SK-N-SH (cell line): ENCODE measurements at regions not wholly inside any gene's neighbourhood (a gene's known extent, or its start where the extent isn't known, plus 50 kb on each side); places are given as distances from the start of the nearest gene placed in this dataset.
A peak's percentile ranks its signal among the peaks of the same experiment; 100 is the strongest.

Source experiments
- CTCF ChIA-PET: fragments of 300-600, 350-600 bp; formaldehyde crosslinking; extraction: SDS; loops from one replicate; lab custom pipeline; 2021; lab: Yijun Ruan, JAX
- POLR2A ChIA-PET: fragments of 350-600 bp; sonication (Branson Sonifier 250); formaldehyde crosslinking; extraction: SDS; loops from one replicate; lab custom pipeline; 2020; ENCODE audit warnings: antibody characterized with exemption, inconsistent platforms; lab: Yijun Ruan, JAX
- DNase-seq: peaks from one replicate; pipeline ENCODE4 v3.0.0; 2012
- H2AFZ ChIP-seq: fragments of 200-600 bp; sonication (generic); 2 replicates; pipeline ENCODE4 v1.8.1; 2016; ENCODE audit warnings: antibody characterized with exemption, mild to moderate bottlenecking, low read depth
- H3F3A ChIP-seq: fragments of 200-600 bp; sonication (generic); replicated peaks from 2 replicates; pipeline ENCODE3; 2016; ENCODE audit warnings: antibody characterized with exemption, mild to moderate bottlenecking; ENCODE audit not compliant: insufficient read depth
- H3K27ac ChIP-seq, 2 experiments: fragments of 200-500 bp in 1 of 2; fragments of 200-600 bp in 1 of 2; sonication (Bioruptor generic) in 1 of 2; sonication (generic), shearing (Covaris generic) in 1 of 2; 2 replicates each; pipeline versions ENCODE4 v1.5.1 to v1.6.1; 2014 to 2016; ENCODE audit warnings: low read depth in 2 of 2, inconsistent platforms in 1 of 2, low read length in 1 of 2, mild to moderate bottlenecking in 1 of 2, mixed read lengths in 1 of 2
- H3K27me3 ChIP-seq: fragments of 200-600 bp; sonication (generic), shearing (Covaris generic); 2 replicates; pipeline ENCODE4 v1.6.1; 2016; ENCODE audit warnings: mixed run types; ENCODE audit not compliant: insufficient read depth
- H3K36me3 ChIP-seq, 2 experiments: fragments of 200-500 bp in 1 of 2; fragments of 200-600 bp in 1 of 2; sonication (Bioruptor generic) in 1 of 2; sonication (generic) in 1 of 2; replicated peaks in 1 of 2; 2 replicates each; pipeline versions ENCODE3 to v1.5.1; 2014 to 2016; ENCODE audit warnings: low read length in 1 of 2, mild to moderate bottlenecking in 1 of 2; ENCODE audit not compliant: insufficient read depth in 2 of 2, control insufficient read depth in 1 of 2
- H3K4me1 ChIP-seq, 2 experiments: fragments of 200-500 bp in 1 of 2; fragments of 200-600 bp in 1 of 2; sonication (Bioruptor generic) in 1 of 2; sonication (generic), shearing (Covaris generic) in 1 of 2; 2 replicates each; pipeline versions ENCODE4 v1.5.1 to v1.6.1; 2014 to 2016; ENCODE audit warnings: low read depth in 1 of 2, low read length in 1 of 2, mixed run types in 1 of 2; ENCODE audit not compliant: insufficient read depth in 2 of 2, control insufficient read depth in 1 of 2
- H3K4me2 ChIP-seq: fragments of 200-600 bp; sonication (generic), shearing (Covaris generic); 2 replicates; pipeline ENCODE4 v1.6.1; 2017; ENCODE audit warnings: mixed run types
- H3K4me3 ChIP-seq, 2 experiments: fragments of 200-500 bp in 1 of 2; fragments of 200-600 bp in 1 of 2; sonication (Bioruptor generic) in 1 of 2; sonication (generic), shearing (Covaris generic) in 1 of 2; 2 replicates each; pipeline versions ENCODE4 v1.5.1 to v1.8.1; 2014 to 2016; ENCODE audit warnings: low read depth in 2 of 2, inconsistent platforms in 1 of 2, low read length in 1 of 2, mild to moderate bottlenecking in 1 of 2, mixed read lengths in 1 of 2, moderate library complexity in 1 of 2
- H3K79me2 ChIP-seq: fragments of 200-600 bp; sonication (generic); 2 replicates; pipeline ENCODE4 v1.8.1; 2017; ENCODE audit warnings: mild to moderate bottlenecking; ENCODE audit not compliant: insufficient read depth
- H3K9ac ChIP-seq: fragments of 200-600 bp; sonication (generic); 2 replicates; pipeline ENCODE4 v1.6.1; 2017; ENCODE audit warnings: mixed run types
- H3K9me2 ChIP-seq: fragments of 200-600 bp; sonication (generic); 2 replicates; pipeline ENCODE4 v1.6.1; 2017; ENCODE audit warnings: mixed run types
- H3K9me3 ChIP-seq: fragments of 200-600 bp; sonication (generic); 2 replicates; pipeline ENCODE4 v1.6.1; 2017; ENCODE audit warnings: mixed run types, mild to moderate bottlenecking, moderate library complexity
- H4K20me1 ChIP-seq: fragments of 200-600 bp; sonication (generic); 2 replicates; pipeline ENCODE4 v1.6.1; 2017; ENCODE audit warnings: mild to moderate bottlenecking, mixed run types; ENCODE audit not compliant: insufficient read depth
- CHD2 ChIP-seq: fragments of 150-350 bp; IDR thresholded peaks from 2 replicates; pipeline ENCODE4 v1.6.1; 2018; ENCODE audit warnings: low read length; ENCODE audit not compliant: partially characterized antibody
- ELF1 ChIP-seq: IDR thresholded peaks from 2 replicates; pipeline ENCODE4 v1.4.0; 2012
- EZH2phosphoT487 ChIP-seq: fragments of 200-600 bp; sonication (generic); IDR thresholded peaks from 2 replicates; pipeline ENCODE4 v1.6.1; 2017; ENCODE audit warnings: low read depth, mixed run types, mild to moderate bottlenecking, antibody characterized with exemption, moderate library complexity, borderline replicate concordance
- GABPA ChIP-seq: IDR thresholded peaks from 2 replicates; pipeline ENCODE4 v1.4.0; 2012; ENCODE audit warnings: low read depth, mild to moderate bottlenecking
- GATA2 ChIP-seq: sonication (generic); formaldehyde crosslinking; IDR thresholded peaks from 2 replicates; pipeline ENCODE4 v1.5.0; 2020; ENCODE audit warnings: mild to moderate bottlenecking, missing genetic modification reagents
- JUND ChIP-seq: IDR thresholded peaks from 2 replicates; pipeline ENCODE4 v1.4.0; 2012
- RCOR1 ChIP-seq: fragments of 150-350 bp; IDR thresholded peaks from 2 replicates; pipeline ENCODE4 v1.6.1; 2017; ENCODE audit warnings: antibody characterized with exemption, low read length
- RXRA ChIP-seq: IDR thresholded peaks from 2 replicates; pipeline ENCODE4 v1.4.0; 2012; ENCODE audit warnings: low read depth, mild to moderate bottlenecking, borderline replicate concordance
- SMC3 ChIP-seq: IDR thresholded peaks from 2 replicates; pipeline ENCODE4 v1.6.1; 2012; ENCODE audit warnings: low read depth, low read length, improper control_type of control experiment
- TCF12 ChIP-seq: IDR thresholded peaks from 2 replicates; pipeline ENCODE4 v1.4.0; 2012
- TEAD4 ChIP-seq: IDR thresholded peaks from 2 replicates; pipeline ENCODE4 v1.4.0; 2012; ENCODE audit warnings: mild to moderate bottlenecking, borderline replicate concordance; ENCODE audit not compliant: insufficient read depth
- YY1 ChIP-seq: IDR thresholded peaks from 2 replicates; pipeline ENCODE4 v1.4.0; 2012; ENCODE audit warnings: low read depth, mild to moderate bottlenecking
- WGBS: methylation state at CpG from one replicate; pipeline ENCODE4 v1.1.6; 2017; ENCODE audit warnings: low lambda C conversion rate; 5-methylcytosine and 5-hydroxymethylcytosine counted together
- TF ChIP-seq, protein P1 (sequence below): fragments of 150-350 bp; IDR thresholded peaks from 2 replicates; pipeline ENCODE4 v1.6.1; 2016; ENCODE audit warnings: mild to moderate bottlenecking, low read depth, low read length
- TF ChIP-seq, protein P2 (sequence below): IDR thresholded peaks from 2 replicates; pipeline ENCODE4 v1.4.0; 2012; ENCODE audit warnings: low read depth, borderline replicate concordance
- TF ChIP-seq, protein P3 (sequence below): fragments of 150-350 bp; IDR thresholded peaks from 2 replicates; pipeline ENCODE4 v1.6.1; 2017; ENCODE audit warnings: antibody characterized with exemption, low read length, low read depth, borderline replicate concordance

DNA sequence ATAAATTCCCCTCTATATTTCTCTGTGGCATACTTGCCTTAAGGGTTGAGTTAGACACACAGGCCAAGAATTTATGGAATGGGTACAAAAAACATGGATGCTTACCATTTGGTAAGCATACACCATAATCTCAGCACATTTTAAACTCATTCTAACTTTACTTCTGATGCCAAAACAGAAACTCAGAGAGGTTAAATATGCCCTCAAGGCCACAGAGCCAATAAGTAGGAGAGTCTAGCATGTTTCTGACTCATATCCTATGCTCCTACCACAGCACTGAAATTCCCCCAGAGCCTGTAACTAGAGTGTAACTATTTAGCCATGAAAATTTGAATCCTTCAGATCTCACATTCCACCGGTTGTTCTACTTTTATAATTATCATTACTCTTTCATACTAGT is 559.7 kb downstream of the ACTL7B start:
- Histone ChIP-seq H3K9me3 (no peaks in the 10 kb centered on the region), H3K27me3 (no peaks in the 10 kb centered on the region), H3K9me2 (no peaks in the 10 kb centered on the region), H4K20me1 (no peaks in the 10 kb centered on the region), H3K79me2 (no peaks in the 10 kb centered on the region), H3K4me2 (no peak overlapping the region), H3K4me3 (no peak overlapping the region), H3K4me1 (no peaks in the 10 kb centered on the region), H3K9ac (no peak overlapping the region), H2AFZ (0 out of 2 replicates have a peak overlapping the region, but pooled peaks have one; percentile 7), H3K27ac (no peak overlapping the region), H3F3A (no peaks in the 10 kb centered on the region), H3K36me3 (no peaks in the 10 kb centered on the region)
- POLR2A ChIA-PET = no interaction called here
- WGBS = 19% methylated on average over 1 of the region's 1 CpG
- CTCF ChIA-PET = no interaction called here
- DNase-seq = no peak
- TF ChIP-seq EZH2phosphoT487 (no peak), GATA2 (CRISPR knock-in tag) (no peak), JUND (no peak), CHD2 (no peak), RXRA (no peak), ELF1 (no peak), TCF12 (no peak), TEAD4 (no peak), SMC3 (no peak), RCOR1 (no peak)
- TF ChIP-seq, protein P1, sequence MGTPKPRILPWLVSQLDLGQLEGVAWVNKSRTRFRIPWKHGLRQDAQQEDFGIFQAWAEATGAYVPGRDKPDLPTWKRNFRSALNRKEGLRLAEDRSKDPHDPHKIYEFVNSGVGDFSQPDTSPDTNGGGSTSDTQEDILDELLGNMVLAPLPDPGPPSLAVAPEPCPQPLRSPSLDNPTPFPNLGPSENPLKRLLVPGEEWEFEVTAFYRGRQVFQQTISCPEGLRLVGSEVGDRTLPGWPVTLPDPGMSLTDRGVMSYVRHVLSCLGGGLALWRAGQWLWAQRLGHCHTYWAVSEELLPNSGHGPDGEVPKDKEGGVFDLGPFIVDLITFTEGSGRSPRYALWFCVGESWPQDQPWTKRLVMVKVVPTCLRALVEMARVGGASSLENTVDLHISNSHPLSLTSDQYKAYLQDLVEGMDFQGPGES = no peak
- TF ChIP-seq, protein P2, sequence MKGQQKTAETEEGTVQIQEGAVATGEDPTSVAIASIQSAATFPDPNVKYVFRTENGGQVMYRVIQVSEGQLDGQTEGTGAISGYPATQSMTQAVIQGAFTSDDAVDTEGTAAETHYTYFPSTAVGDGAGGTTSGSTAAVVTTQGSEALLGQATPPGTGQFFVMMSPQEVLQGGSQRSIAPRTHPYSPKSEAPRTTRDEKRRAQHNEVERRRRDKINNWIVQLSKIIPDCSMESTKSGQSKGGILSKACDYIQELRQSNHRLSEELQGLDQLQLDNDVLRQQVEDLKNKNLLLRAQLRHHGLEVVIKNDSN = no peak
- TF ChIP-seq, protein P3, sequence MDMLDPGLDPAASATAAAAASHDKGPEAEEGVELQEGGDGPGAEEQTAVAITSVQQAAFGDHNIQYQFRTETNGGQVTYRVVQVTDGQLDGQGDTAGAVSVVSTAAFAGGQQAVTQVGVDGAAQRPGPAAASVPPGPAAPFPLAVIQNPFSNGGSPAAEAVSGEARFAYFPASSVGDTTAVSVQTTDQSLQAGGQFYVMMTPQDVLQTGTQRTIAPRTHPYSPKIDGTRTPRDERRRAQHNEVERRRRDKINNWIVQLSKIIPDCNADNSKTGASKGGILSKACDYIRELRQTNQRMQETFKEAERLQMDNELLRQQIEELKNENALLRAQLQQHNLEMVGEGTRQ = no peak

DNA sequence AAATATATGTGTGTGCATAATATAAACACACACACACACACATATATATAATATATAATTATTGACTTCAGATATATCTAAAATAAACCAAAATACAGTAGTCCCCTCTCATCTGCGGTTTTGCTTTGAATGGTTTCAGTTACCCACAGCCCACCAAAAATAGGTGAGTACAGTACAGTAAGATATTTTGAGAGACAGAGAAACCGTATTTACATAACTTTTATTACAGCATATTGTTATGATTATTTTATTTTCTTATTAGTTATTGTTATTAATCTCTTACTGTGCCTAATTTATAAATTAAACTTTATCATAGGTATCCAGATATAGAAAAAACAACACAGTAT is 564.2 kb downstream of the ACTL7B start:
- Histone ChIP-seq H3K9me2 (no peaks in the 10 kb centered on the region), H3K36me3 (no peaks in the 10 kb centered on the region), H3F3A (no peaks in the 10 kb centered on the region), H2AFZ (no peak overlapping the region), H3K9ac (no peak overlapping the region), H3K27me3 (no peaks in the 10 kb centered on the region)
- CTCF ChIA-PET = no interaction called here
- DNase-seq = no peak
- TF ChIP-seq GABPA = no peak
- no peak for TF ChIP-seq YY1
- TF ChIP-seq, all 33 proteins: peak for 0
- no peaks in the 10 kb centered on the region for H4K20me1 ChIP-seq
- H3K4me1 ChIP-seq = no peaks in the 10 kb centered on the region
- no peak overlapping the region for H3K4me2 ChIP-seq
- H3K4me3 ChIP-seq = no peak overlapping the region
- POLR2A ChIA-PET = no interaction called here
- WGBS = 34% methylated on average over 2 of the region's 2 CpGs
- peak overlapping the region in 1 of 2 experiments; percentile 25; a peak in 1 of 4 replicates for H3K27ac ChIP-seq
- no peaks in the 10 kb centered on the region for H3K79me2 ChIP-seq
- H3K9me3 ChIP-seq = no peaks in the 10 kb centered on the region
